SK-N-SH (cell line): ENCODE measurements at regions not wholly inside any gene's neighbourhood (a gene's known extent, or its start where the extent isn't known, plus 50 kb on each side); places are given as distances from the start of the nearest gene placed in this dataset.
"Not testable (repeated sequence)": the region's sequence is repeated elsewhere in the genome, so short reads cannot be mapped to it uniquely, and the experiment has no call there.

Experiments used
- CTCF ChIA-PET: fragments of 300-600, 350-600 bp; formaldehyde crosslinking; extraction: SDS; loops from one replicate; lab custom pipeline; 2021; lab: Yijun Ruan, JAX
- POLR2A ChIA-PET: fragments of 350-600 bp; sonication (Branson Sonifier 250); formaldehyde crosslinking; extraction: SDS; loops from one replicate; lab custom pipeline; 2020; ENCODE audit warnings: antibody characterized with exemption, inconsistent platforms; lab: Yijun Ruan, JAX
- DNase-seq: peaks from one replicate; pipeline ENCODE4 v3.0.0; 2012
- H2AFZ ChIP-seq: fragments of 200-600 bp; sonication (generic); 2 replicates; pipeline ENCODE4 v1.8.1; 2016; ENCODE audit warnings: antibody characterized with exemption, mild to moderate bottlenecking, low read depth
- H3F3A ChIP-seq: fragments of 200-600 bp; sonication (generic); replicated peaks from 2 replicates; pipeline ENCODE3; 2016; ENCODE audit warnings: antibody characterized with exemption, mild to moderate bottlenecking; ENCODE audit not compliant: insufficient read depth
- H3K27ac ChIP-seq, 2 experiments: fragments of 200-500 bp in 1 of 2; fragments of 200-600 bp in 1 of 2; sonication (Bioruptor generic) in 1 of 2; sonication (generic), shearing (Covaris generic) in 1 of 2; 2 replicates each; pipeline versions ENCODE4 v1.5.1 to v1.6.1; 2014 to 2016; ENCODE audit warnings: low read depth in 2 of 2, inconsistent platforms in 1 of 2, low read length in 1 of 2, mild to moderate bottlenecking in 1 of 2, mixed read lengths in 1 of 2
- H3K27me3 ChIP-seq: fragments of 200-600 bp; sonication (generic), shearing (Covaris generic); 2 replicates; pipeline ENCODE4 v1.6.1; 2016; ENCODE audit warnings: mixed run types; ENCODE audit not compliant: insufficient read depth
- H3K36me3 ChIP-seq, 2 experiments: fragments of 200-500 bp in 1 of 2; fragments of 200-600 bp in 1 of 2; sonication (Bioruptor generic) in 1 of 2; sonication (generic) in 1 of 2; replicated peaks in 1 of 2; 2 replicates each; pipeline versions ENCODE3 to v1.5.1; 2014 to 2016; ENCODE audit warnings: low read length in 1 of 2, mild to moderate bottlenecking in 1 of 2; ENCODE audit not compliant: insufficient read depth in 2 of 2, control insufficient read depth in 1 of 2
- H3K4me1 ChIP-seq, 2 experiments: fragments of 200-500 bp in 1 of 2; fragments of 200-600 bp in 1 of 2; sonication (Bioruptor generic) in 1 of 2; sonication (generic), shearing (Covaris generic) in 1 of 2; 2 replicates each; pipeline versions ENCODE4 v1.5.1 to v1.6.1; 2014 to 2016; ENCODE audit warnings: low read depth in 1 of 2, low read length in 1 of 2, mixed run types in 1 of 2; ENCODE audit not compliant: insufficient read depth in 2 of 2, control insufficient read depth in 1 of 2
- H3K4me2 ChIP-seq: fragments of 200-600 bp; sonication (generic), shearing (Covaris generic); 2 replicates; pipeline ENCODE4 v1.6.1; 2017; ENCODE audit warnings: mixed run types
- H3K4me3 ChIP-seq, 2 experiments: fragments of 200-500 bp in 1 of 2; fragments of 200-600 bp in 1 of 2; sonication (Bioruptor generic) in 1 of 2; sonication (generic), shearing (Covaris generic) in 1 of 2; 2 replicates each; pipeline versions ENCODE4 v1.5.1 to v1.8.1; 2014 to 2016; ENCODE audit warnings: low read depth in 2 of 2, inconsistent platforms in 1 of 2, low read length in 1 of 2, mild to moderate bottlenecking in 1 of 2, mixed read lengths in 1 of 2, moderate library complexity in 1 of 2
- H3K79me2 ChIP-seq: fragments of 200-600 bp; sonication (generic); 2 replicates; pipeline ENCODE4 v1.8.1; 2017; ENCODE audit warnings: mild to moderate bottlenecking; ENCODE audit not compliant: insufficient read depth
- H3K9ac ChIP-seq: fragments of 200-600 bp; sonication (generic); 2 replicates; pipeline ENCODE4 v1.6.1; 2017; ENCODE audit warnings: mixed run types
- H3K9me2 ChIP-seq: fragments of 200-600 bp; sonication (generic); 2 replicates; pipeline ENCODE4 v1.6.1; 2017; ENCODE audit warnings: mixed run types
- H3K9me3 ChIP-seq: fragments of 200-600 bp; sonication (generic); 2 replicates; pipeline ENCODE4 v1.6.1; 2017; ENCODE audit warnings: mixed run types, mild to moderate bottlenecking, moderate library complexity
- H4K20me1 ChIP-seq: fragments of 200-600 bp; sonication (generic); 2 replicates; pipeline ENCODE4 v1.6.1; 2017; ENCODE audit warnings: mild to moderate bottlenecking, mixed run types; ENCODE audit not compliant: insufficient read depth
- CHD2 ChIP-seq: fragments of 150-350 bp; IDR thresholded peaks from 2 replicates; pipeline ENCODE4 v1.6.1; 2018; ENCODE audit warnings: low read length; ENCODE audit not compliant: partially characterized antibody
- CTCF ChIP-seq: fragments of 200-600 bp; sonication (generic); IDR thresholded peaks from 2 replicates; pipeline ENCODE4 v1.6.1; 2017; ENCODE audit warnings: antibody characterized with exemption, mild to moderate bottlenecking, moderate library complexity
- EP300 ChIP-seq, 2 experiments: IDR thresholded peaks; 2 replicates each; pipeline versions ENCODE4 v1.4.0 to v1.6.1; 2012; ENCODE audit warnings: borderline replicate concordance in 1 of 2, low read depth in 1 of 2, low read length in 1 of 2
- FOXJ3 ChIP-seq: sonication (generic); formaldehyde crosslinking; IDR thresholded peaks from 2 replicates; pipeline ENCODE4 v1.5.1; 2020; ENCODE audit warnings: mild to moderate bottlenecking, missing genetic modification reagents
- GABPA ChIP-seq: IDR thresholded peaks from 2 replicates; pipeline ENCODE4 v1.4.0; 2012; ENCODE audit warnings: low read depth, mild to moderate bottlenecking
- IRF3 ChIP-seq: fragments of 150-350 bp; IDR thresholded peaks from 2 replicates; pipeline ENCODE4 v1.6.1; 2016; ENCODE audit warnings: mild to moderate bottlenecking, low read depth, low read length
- JUND ChIP-seq: IDR thresholded peaks from 2 replicates; pipeline ENCODE4 v1.4.0; 2012
- MEF2A ChIP-seq: IDR thresholded peaks from 2 replicates; pipeline ENCODE4 v1.4.0; 2012; ENCODE audit warnings: low read depth, borderline replicate concordance
- MXI1 ChIP-seq: IDR thresholded peaks from 2 replicates; pipeline ENCODE4 v1.6.1; 2012; ENCODE audit warnings: mild to moderate bottlenecking, low read depth, low read length, improper control_type of control experiment
- NFIC ChIP-seq: IDR thresholded peaks from 2 replicates; pipeline ENCODE4 v1.4.0; 2012; ENCODE audit warnings: borderline replicate concordance
- RXRA ChIP-seq: IDR thresholded peaks from 2 replicates; pipeline ENCODE4 v1.4.0; 2012; ENCODE audit warnings: low read depth, mild to moderate bottlenecking, borderline replicate concordance
- SIN3A ChIP-seq: IDR thresholded peaks from 2 replicates; pipeline ENCODE4 v1.6.1; 2012; ENCODE audit warnings: low read depth, mild to moderate bottlenecking, low read length, moderate library complexity, borderline replicate concordance
- TAF1 ChIP-seq: IDR thresholded peaks from 2 replicates; pipeline ENCODE4 v1.6.1; 2012; ENCODE audit warnings: low read depth, mild to moderate bottlenecking, low read length, moderate library complexity, borderline replicate concordance
- USF1 ChIP-seq: IDR thresholded peaks from 2 replicates; pipeline ENCODE4 v1.4.0; 2012; ENCODE audit warnings: low read depth, borderline replicate concordance
- WGBS: methylation state at CpG from one replicate; pipeline ENCODE4 v1.1.6; 2017; ENCODE audit warnings: low lambda C conversion rate; 5-methylcytosine and 5-hydroxymethylcytosine counted together
- TF ChIP-seq, protein P1 (sequence below): IDR thresholded peaks from 2 replicates; pipeline ENCODE4 v1.6.1; 2012; ENCODE audit warnings: mild to moderate bottlenecking, low read depth, low read length, moderate library complexity
- TF ChIP-seq, protein P2 (sequence below): fragments of 150-350 bp; IDR thresholded peaks from 2 replicates; pipeline ENCODE4 v1.6.1; 2017; ENCODE audit warnings: antibody characterized with exemption, low read length, low read depth, borderline replicate concordance

DNA sequence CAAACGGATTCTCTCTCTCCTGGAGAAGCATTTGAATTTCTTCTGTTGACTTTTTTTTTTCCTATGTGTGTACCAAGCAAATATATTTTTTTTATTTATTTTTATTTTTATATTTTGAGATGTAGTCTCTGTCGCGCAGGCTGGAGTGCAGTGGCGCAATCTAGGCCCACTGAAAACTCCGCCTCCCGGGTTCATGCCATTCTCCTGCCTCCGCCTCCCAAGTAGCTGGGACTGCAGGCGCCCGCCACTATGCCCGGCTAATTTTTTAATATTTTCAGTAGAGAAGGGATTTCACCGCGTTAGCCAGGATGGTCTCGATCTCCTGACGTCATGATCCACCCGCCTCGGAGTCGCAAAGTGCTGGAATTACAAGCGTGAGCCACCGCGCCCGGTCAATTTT is 549.5 kb upstream of the GNPDA2 start:
- H3K79me2 ChIP-seq = no peaks in the 10 kb centered on the region
- 69% methylated on average over 21 of the region's 21 CpGs for WGBS
- H3K4me2 ChIP-seq = no peak overlapping the region
- peaks cover 7% of the 10 kb centered on the region; the same call in 1 of the 2 replicates for H3K9me3 ChIP-seq
- no peaks in the 10 kb centered on the region for H3K4me1 ChIP-seq
- no peaks in the 10 kb centered on the region for H3K36me3 ChIP-seq
- no peaks in the 10 kb centered on the region for H3F3A ChIP-seq
- no peak overlapping the region for H2AFZ ChIP-seq
- no peak overlapping the region for H3K27ac ChIP-seq
- H3K4me3 ChIP-seq = no peak overlapping the region
- DNase-seq = no peak
- TF ChIP-seq SIN3A (no peak), MEF2A (no peak), IRF3 (no peak), RXRA (no peak), USF1 (no peak), FOXJ3 (CRISPR knock-in tag) (no peak), TAF1 (no peak), JUND (no peak), MXI1 (no peak), NFIC (no peak), CHD2 (no peak), EP300 (IDR thresholded peaks at IDR 0.05; ENCODE audit: borderline replicate concordance in 1 of 2, low read depth in 1 of 2, low read length in 1 of 2) (no peak), GABPA (no peak), CTCF (no peak)
- TF ChIP-seq, protein P1, sequence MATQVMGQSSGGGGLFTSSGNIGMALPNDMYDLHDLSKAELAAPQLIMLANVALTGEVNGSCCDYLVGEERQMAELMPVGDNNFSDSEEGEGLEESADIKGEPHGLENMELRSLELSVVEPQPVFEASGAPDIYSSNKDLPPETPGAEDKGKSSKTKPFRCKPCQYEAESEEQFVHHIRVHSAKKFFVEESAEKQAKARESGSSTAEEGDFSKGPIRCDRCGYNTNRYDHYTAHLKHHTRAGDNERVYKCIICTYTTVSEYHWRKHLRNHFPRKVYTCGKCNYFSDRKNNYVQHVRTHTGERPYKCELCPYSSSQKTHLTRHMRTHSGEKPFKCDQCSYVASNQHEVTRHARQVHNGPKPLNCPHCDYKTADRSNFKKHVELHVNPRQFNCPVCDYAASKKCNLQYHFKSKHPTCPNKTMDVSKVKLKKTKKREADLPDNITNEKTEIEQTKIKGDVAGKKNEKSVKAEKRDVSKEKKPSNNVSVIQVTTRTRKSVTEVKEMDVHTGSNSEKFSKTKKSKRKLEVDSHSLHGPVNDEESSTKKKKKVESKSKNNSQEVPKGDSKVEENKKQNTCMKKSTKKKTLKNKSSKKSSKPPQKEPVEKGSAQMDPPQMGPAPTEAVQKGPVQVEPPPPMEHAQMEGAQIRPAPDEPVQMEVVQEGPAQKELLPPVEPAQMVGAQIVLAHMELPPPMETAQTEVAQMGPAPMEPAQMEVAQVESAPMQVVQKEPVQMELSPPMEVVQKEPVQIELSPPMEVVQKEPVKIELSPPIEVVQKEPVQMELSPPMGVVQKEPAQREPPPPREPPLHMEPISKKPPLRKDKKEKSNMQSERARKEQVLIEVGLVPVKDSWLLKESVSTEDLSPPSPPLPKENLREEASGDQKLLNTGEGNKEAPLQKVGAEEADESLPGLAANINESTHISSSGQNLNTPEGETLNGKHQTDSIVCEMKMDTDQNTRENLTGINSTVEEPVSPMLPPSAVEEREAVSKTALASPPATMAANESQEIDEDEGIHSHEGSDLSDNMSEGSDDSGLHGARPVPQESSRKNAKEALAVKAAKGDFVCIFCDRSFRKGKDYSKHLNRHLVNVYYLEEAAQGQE = no peak
- TF ChIP-seq, protein P2, sequence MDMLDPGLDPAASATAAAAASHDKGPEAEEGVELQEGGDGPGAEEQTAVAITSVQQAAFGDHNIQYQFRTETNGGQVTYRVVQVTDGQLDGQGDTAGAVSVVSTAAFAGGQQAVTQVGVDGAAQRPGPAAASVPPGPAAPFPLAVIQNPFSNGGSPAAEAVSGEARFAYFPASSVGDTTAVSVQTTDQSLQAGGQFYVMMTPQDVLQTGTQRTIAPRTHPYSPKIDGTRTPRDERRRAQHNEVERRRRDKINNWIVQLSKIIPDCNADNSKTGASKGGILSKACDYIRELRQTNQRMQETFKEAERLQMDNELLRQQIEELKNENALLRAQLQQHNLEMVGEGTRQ = no peak
- H3K9me2 ChIP-seq = no peaks in the 10 kb centered on the region
- H3K9ac ChIP-seq = no peak overlapping the region
- ChIA-PET POLR2A (no interaction called here), CTCF (interaction anchor here (1.9 kb wide), 1 partner anchor 11 kb away, joined by 4 read pairs; no protein-coding TSS in a partner anchor)
- no peaks in the 10 kb centered on the region for H4K20me1 ChIP-seq
- H3K27me3 ChIP-seq = no peaks in the 10 kb centered on the region

DNA sequence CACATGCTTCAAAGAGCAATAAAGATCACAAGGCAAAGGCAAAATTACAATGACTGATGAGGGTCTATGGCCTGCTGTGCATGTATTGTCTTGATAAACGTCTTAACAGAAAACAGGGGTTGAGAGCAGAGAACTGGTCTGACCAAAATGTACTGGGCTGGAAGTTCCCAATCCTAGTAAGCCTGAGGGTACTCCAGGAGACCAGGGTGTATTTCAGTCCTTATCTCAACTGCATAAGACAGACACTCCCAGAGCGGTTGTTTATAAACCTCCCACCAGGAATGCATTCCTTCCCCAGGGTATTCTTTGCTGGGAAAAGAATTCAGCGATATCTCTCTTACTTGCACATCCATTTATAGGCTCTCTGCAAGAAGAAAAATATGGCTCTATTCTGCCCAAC is 521.8 kb upstream of the GNPDA2 start:
- H3K9me3 ChIP-seq, H3F3A ChIP-seq, H3K9ac ChIP-seq, H3K4me1 ChIP-seq, H4K20me1 ChIP-seq, H3K4me3 ChIP-seq, POLR2A ChIA-PET, H3K79me2 ChIP-seq, H3K27ac ChIP-seq, H2AFZ ChIP-seq, H3K27me3 ChIP-seq, H3K36me3 ChIP-seq, DNase-seq, H3K9me2 ChIP-seq, H3K4me2 ChIP-seq: not testable (repeated sequence)
- CTCF ChIA-PET = interaction anchor here (1.5 kb wide), 1 partner anchor 12 kb away, joined by 3 read pairs; no protein-coding TSS in a partner anchor
- 47% methylated on average over 3 of the region's 3 CpGs for WGBS
